ENCODE measurements at regions not wholly inside any gene's neighbourhood (a gene's known extent, or its start where the extent isn't known, plus 50 kb on each side); places are given as distances from the start of the nearest gene placed in this dataset.

GRCh38 chr1:64335636-64336035, 132.2 kb downstream of the UBE2U start:
- TF ChIP-seq CTCF (conservative IDR thresholded peaks at IDR 0.05; ENCODE audit: low read length) (no peak), EZH2phosphoT487 (IDR thresholded peaks at IDR 0.05; ENCODE audit: borderline replicate concordance) (no peak)
- Histone ChIP-seq H3K4me3 (ENCODE audit: low read length, poor library complexity, severe bottlenecking) (no peak overlapping the region), H3K9me3 (ENCODE audit: insufficient read depth, low read depth, low read length) (no peaks in the 10 kb centered on the region), H3F3A (ENCODE audit: low read depth) (no peaks in the 10 kb centered on the region), H4K20me1 (ENCODE audit: insufficient read depth, low read length, poor library complexity, severe bottlenecking) (no peaks in the 10 kb centered on the region), H3K4me1 (ENCODE audit: insufficient read depth, low read length, poor library complexity, severe bottlenecking) (no peaks in the 10 kb centered on the region), H3K4me2 (ENCODE audit: low read depth, low read length, poor library complexity, severe bottlenecking) (no peak overlapping the region), H3K79me2 (ENCODE audit: insufficient read depth, low read length) (no peaks in the 10 kb centered on the region), H3K9ac (ENCODE audit: low read depth, low read length, poor library complexity, severe bottlenecking) (no peak overlapping the region), H3K36me3 (ENCODE audit: insufficient read depth, low read length) (no peaks in the 10 kb centered on the region), H3K27me3 (ENCODE audit: insufficient read depth, low read length, poor library complexity, severe bottlenecking) (no peaks in the 10 kb centered on the region), H3K9me2 (replicated peaks; ENCODE audit: low read depth, low read length) (no peaks in the 10 kb centered on the region), H2AFZ (ENCODE audit: low read length) (no peak overlapping the region)

GRCh38 chr1:64337475-64337874, 132.5 kb upstream of the CACHD1 start:
- no peaks in the 10 kb centered on the region for H3K9me3 ChIP-seq (ENCODE audit: insufficient read depth, low read depth, low read length)
- TF ChIP-seq CTCF (conservative IDR thresholded peaks at IDR 0.05; ENCODE audit: low read length), result no peak
- no peak for TF ChIP-seq EZH2phosphoT487 (IDR thresholded peaks at IDR 0.05; ENCODE audit: borderline replicate concordance)
- H3K4me3 ChIP-seq (ENCODE audit: low read length, poor library complexity, severe bottlenecking), result no peak overlapping the region
- no peak overlapping the region for H2AFZ ChIP-seq (ENCODE audit: low read length)
- H3K27me3 ChIP-seq (ENCODE audit: insufficient read depth, low read length, poor library complexity, severe bottlenecking), result no peaks in the 10 kb centered on the region
- no peaks in the 10 kb centered on the region for H3K36me3 ChIP-seq (ENCODE audit: insufficient read depth, low read length)
- no peak overlapping the region for H3K4me2 ChIP-seq (ENCODE audit: low read depth, low read length, poor library complexity, severe bottlenecking)
- no peaks in the 10 kb centered on the region for H3K79me2 ChIP-seq (ENCODE audit: insufficient read depth, low read length)
- no peak overlapping the region for H3K9ac ChIP-seq (ENCODE audit: low read depth, low read length, poor library complexity, severe bottlenecking)
- H3K4me1 ChIP-seq (ENCODE audit: insufficient read depth, low read length, poor library complexity, severe bottlenecking), result no peaks in the 10 kb centered on the region
- H4K20me1 ChIP-seq (ENCODE audit: insufficient read depth, low read length, poor library complexity, severe bottlenecking), result no peaks in the 10 kb centered on the region
- H3K9me2 ChIP-seq (replicated peaks; ENCODE audit: low read depth, low read length), result no peaks in the 10 kb centered on the region
- no peaks in the 10 kb centered on the region for H3F3A ChIP-seq (ENCODE audit: low read depth)

GRCh38 chr1:64337926-64338325, 132.0 kb upstream of the CACHD1 start:
- Histone ChIP-seq H3F3A (ENCODE audit: low read depth) (no peaks in the 10 kb centered on the region), H4K20me1 (ENCODE audit: insufficient read depth, low read length, poor library complexity, severe bottlenecking) (no peaks in the 10 kb centered on the region), H3K4me3 (ENCODE audit: low read length, poor library complexity, severe bottlenecking) (no peak overlapping the region), H3K9ac (ENCODE audit: low read depth, low read length, poor library complexity, severe bottlenecking) (no peak overlapping the region), H3K9me2 (replicated peaks; ENCODE audit: low read depth, low read length) (no peaks in the 10 kb centered on the region), H3K79me2 (ENCODE audit: insufficient read depth, low read length) (no peaks in the 10 kb centered on the region), H2AFZ (ENCODE audit: low read length) (no peak overlapping the region), H3K36me3 (ENCODE audit: insufficient read depth, low read length) (no peaks in the 10 kb centered on the region), H3K4me2 (ENCODE audit: low read depth, low read length, poor library complexity, severe bottlenecking) (no peak overlapping the region), H3K4me1 (ENCODE audit: insufficient read depth, low read length, poor library complexity, severe bottlenecking) (no peaks in the 10 kb centered on the region), H3K27me3 (ENCODE audit: insufficient read depth, low read length, poor library complexity, severe bottlenecking) (no peaks in the 10 kb centered on the region), H3K9me3 (ENCODE audit: insufficient read depth, low read depth, low read length) (no peaks in the 10 kb centered on the region)
- TF ChIP-seq EZH2phosphoT487 (IDR thresholded peaks at IDR 0.05; ENCODE audit: borderline replicate concordance) (no peak), CTCF (conservative IDR thresholded peaks at IDR 0.05; ENCODE audit: low read length) (no peak)
